GM10266 (cell line): ENCODE measurements at regions not wholly inside any gene's neighbourhood (a gene's known extent, or its start where the extent isn't known, plus 50 kb on each side); places are given as distances from the start of the nearest gene placed in this dataset.

Experiments
- DNase-seq: peaks from one replicate; pipeline ENCODE4 v3.0.0; 2012; ENCODE audit errors: extremely low spot score
- CTCF ChIP-seq: IDR thresholded peaks from 2 replicates; pipeline ENCODE4 v1.5.1; 2012; ENCODE audit warnings: mild to moderate bottlenecking, low read depth; ENCODE audit not compliant: control insufficient read depth, insufficient read depth; ENCODE audit errors: missing control alignments

- DNase-seq: no peak
Measured at GRCh38 chr5:24749701-24750100, 104.9 kb upstream of the CDH10 start.

DNA sequence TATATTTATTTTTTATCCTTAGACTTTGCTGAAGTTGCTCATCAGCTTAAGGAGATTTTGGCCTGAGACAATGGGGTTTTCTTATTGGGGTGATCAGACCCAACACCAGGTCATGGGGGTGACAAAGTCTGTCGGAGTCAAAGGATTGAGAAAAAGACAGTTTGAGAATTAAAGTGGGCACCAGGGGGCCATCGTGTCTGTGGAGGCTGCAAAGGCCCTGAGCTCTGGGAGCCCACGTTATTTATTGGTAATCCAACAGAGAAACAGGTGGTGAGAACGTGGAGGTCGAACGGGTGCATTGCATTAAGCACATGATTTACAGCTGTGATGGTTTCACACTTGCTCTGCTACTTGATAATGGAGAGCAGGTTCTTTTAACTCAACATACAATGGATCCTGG is 102.5 kb upstream of the CDH10 start:
- no peak for DNase-seq
- no peak for TF ChIP-seq CTCF

More at GRCh38 chr5:24749701-24750100, 104.9 kb upstream of the CDH10 start:
- no peak for TF ChIP-seq CTCF

DNA sequence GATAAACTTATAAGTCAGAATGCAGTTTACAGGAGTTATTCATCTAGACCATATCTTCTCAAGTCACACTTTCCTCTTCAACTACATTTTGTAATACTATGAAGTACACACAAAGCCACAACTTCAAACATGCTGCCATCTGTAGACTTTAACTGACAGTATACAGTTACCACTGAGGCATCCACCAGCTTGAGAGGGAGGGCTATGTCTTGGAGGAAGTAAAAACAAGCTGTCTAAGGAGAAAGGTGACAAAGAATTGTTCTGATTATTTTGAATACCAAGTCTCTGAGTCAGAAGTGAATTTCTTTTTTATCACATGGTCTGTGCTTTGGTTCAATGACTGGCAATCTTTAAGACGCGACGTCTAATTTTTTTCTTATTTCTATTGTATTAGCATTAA is 97.6 kb upstream of the CDH10 start:
- no peak for TF ChIP-seq CTCF
- DNase-seq: no peak

- DNase-seq: no peak
- no peak for TF ChIP-seq CTCF
Measured at GRCh38 chr5:24737163-24737562, 92.4 kb upstream of the CDH10 start.

GRCh38 chr5:24735284-24735683 is 90.5 kb upstream of the CDH10 start:
- TF ChIP-seq CTCF: no peak
- DNase-seq: no peak

DNA sequence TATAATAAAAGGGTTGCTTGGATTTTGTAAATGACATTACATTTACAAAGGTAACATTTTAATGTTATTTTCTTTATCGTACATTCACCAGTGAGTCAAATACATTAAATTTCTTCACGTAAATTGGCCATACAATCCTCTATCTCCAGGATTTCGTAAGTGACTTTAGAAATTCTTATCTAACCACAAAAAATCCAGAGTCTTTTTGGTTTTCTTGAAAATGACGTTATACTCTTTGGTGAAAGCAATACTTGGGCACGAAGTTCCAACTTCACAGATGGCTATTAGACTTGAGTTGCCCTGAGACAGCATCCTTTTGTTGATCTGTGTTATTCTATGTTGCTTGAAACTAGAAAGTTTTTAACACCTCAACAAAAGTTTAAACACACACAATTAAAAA is 87.4 kb upstream of the CDH10 start:
- no peak for DNase-seq
- no peak for TF ChIP-seq CTCF

GRCh38 chr5:24720743-24721142 is 76.0 kb upstream of the CDH10 start:
- DNase-seq: no peak
- TF ChIP-seq CTCF: no peak

GRCh38 chr5:24714746-24715145 is 70.0 kb upstream of the CDH10 start:
- no peak for TF ChIP-seq CTCF
- no peak for DNase-seq
